A673 (cell line): ENCODE measurements at regions not wholly inside any gene's neighbourhood (a gene's known extent, or its start where the extent isn't known, plus 50 kb on each side); places are given as distances from the start of the nearest gene placed in this dataset.

ENCODE experiments used
- BruUV-seq: library from RNA; stranded (reverse); fragments of 400-500 nt; replicated peaks from 2 replicates; lab custom pipeline; 2021; lab: Mats Ljungman, UMichigan
- CTCF ChIA-PET: fragments of 300-600 bp; sonication (Branson Sonifier 250); formaldehyde crosslinking; loops from one replicate; lab custom pipeline; 2022; ENCODE audit warnings: antibody characterized with exemption; lab: Charles Lee
- POLR2A ChIA-PET: fragments of 300-600 bp; sonication (Branson Sonifier 250); formaldehyde crosslinking; loops from one replicate; lab custom pipeline; 2022; ENCODE audit warnings: antibody characterized with exemption; ENCODE audit not compliant: low non-redundant PET; lab: Charles Lee
- DNase-seq: peaks from one replicate; pipeline ENCODE4 v3.0.0-alpha.2; 2015; ENCODE audit warnings: low spot score
- H3K27ac ChIP-seq: fragments of 200-600 bp; sonication (generic); 2 replicates; pipeline ENCODE4 v1.5.1; 2016; ENCODE audit warnings: mixed run types, low read depth, mild to moderate bottlenecking, mixed read lengths, antibody characterized with exemption, low read length; ENCODE audit not compliant: poor library complexity, severe bottlenecking
- H3K27me3 ChIP-seq: fragments of 200-600 bp; sonication (generic); replicated peaks from 2 replicates; pipeline ENCODE4 v1.6.1; 2017; ENCODE audit warnings: mixed run types, low read depth, mild to moderate bottlenecking, mixed read lengths, antibody characterized with exemption, low read length; ENCODE audit not compliant: insufficient read depth, poor library complexity
- H3K36me3 ChIP-seq: fragments of 200-600 bp; sonication (generic); 2 replicates; pipeline ENCODE4 v1.6.1; 2016; ENCODE audit warnings: mixed run types, mild to moderate bottlenecking, mixed read lengths, antibody characterized with exemption, low read length; ENCODE audit not compliant: insufficient read depth, poor library complexity, severe bottlenecking
- H3K4me1 ChIP-seq: fragments of 200-600 bp; sonication (generic); 2 replicates; pipeline ENCODE4 v1.6.1; 2017; ENCODE audit warnings: mixed run types, mild to moderate bottlenecking, mixed read lengths, antibody characterized with exemption, low read length; ENCODE audit not compliant: insufficient read depth, poor library complexity, severe bottlenecking
- H3K4me3 ChIP-seq: fragments of 200-600 bp; sonication (generic); 2 replicates; pipeline ENCODE4 v1.5.1; 2016; ENCODE audit warnings: low read depth, mixed run types, mild to moderate bottlenecking, mixed read lengths, low read length; ENCODE audit not compliant: poor library complexity, severe bottlenecking
- H3K9me3 ChIP-seq: fragments of 200-600 bp; sonication (generic); 2 replicates; pipeline ENCODE4 v1.6.1; 2016; ENCODE audit warnings: mixed run types, low read depth, mild to moderate bottlenecking, mixed read lengths, antibody characterized with exemption, low read length; ENCODE audit not compliant: poor library complexity, severe bottlenecking
- EZH2 ChIP-seq: fragments of 200-600 bp; sonication (generic); IDR thresholded peaks from 2 replicates; pipeline ENCODE4 v1.6.1; 2017; ENCODE audit warnings: borderline replicate concordance, low read depth, mild to moderate bottlenecking, mixed read lengths, antibody characterized with exemption, low read length; ENCODE audit not compliant: poor library complexity, severe bottlenecking
- intact Hi-C: fragments of 100-400 bp; cut with micrococcal nuclease; formaldehyde crosslinking; loops from one replicate; pipeline ENCODE4 v1.10.0; 2022; ENCODE audit not compliant: unreplicated experiment
- TF ChIP-seq, protein P1 (sequence below): fragments of 300-800, 200-600 bp; sonication (generic); conservative IDR thresholded peaks from 2 replicates; pipeline ENCODE4 v1.5.1; 2017; ENCODE audit warnings: low read depth, mild to moderate bottlenecking, antibody characterized with exemption, low read length, moderate library complexity, mixed read lengths

DNA sequence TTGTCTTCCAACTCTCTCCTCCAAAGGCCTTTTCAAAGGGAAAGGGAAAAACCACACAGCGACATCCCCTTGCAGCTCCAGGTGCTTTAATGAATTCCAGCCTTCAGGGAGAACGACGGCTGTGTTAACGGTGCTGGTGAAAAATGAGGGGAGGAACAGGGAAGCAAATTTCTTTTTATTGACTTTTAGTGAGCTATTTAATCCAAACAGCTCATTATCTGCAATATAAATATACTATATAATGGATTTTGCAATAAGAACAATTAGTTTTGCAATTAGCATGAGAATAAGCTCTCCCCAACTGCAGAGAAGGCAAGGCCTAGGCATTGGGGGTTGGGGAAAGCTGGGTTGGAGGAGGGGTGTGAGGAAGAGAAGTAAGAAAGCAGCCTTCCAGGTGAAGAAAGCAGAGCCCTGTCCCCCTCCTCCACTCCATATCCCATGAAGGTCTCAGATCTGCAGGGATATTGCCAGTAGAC, 159.0 kb upstream of the ZC3H12A start:
- Histone ChIP-seq H3K4me1 (no peaks in the 10 kb centered on the region), H3K27ac (no peak overlapping the region), H3K9me3 (no peaks in the 10 kb centered on the region), H3K36me3 (no peaks in the 10 kb centered on the region), H3K4me3 (no peak overlapping the region), H3K27me3 (peaks cover 63% of the 10 kb centered on the region)
- TF ChIP-seq, protein P1, sequence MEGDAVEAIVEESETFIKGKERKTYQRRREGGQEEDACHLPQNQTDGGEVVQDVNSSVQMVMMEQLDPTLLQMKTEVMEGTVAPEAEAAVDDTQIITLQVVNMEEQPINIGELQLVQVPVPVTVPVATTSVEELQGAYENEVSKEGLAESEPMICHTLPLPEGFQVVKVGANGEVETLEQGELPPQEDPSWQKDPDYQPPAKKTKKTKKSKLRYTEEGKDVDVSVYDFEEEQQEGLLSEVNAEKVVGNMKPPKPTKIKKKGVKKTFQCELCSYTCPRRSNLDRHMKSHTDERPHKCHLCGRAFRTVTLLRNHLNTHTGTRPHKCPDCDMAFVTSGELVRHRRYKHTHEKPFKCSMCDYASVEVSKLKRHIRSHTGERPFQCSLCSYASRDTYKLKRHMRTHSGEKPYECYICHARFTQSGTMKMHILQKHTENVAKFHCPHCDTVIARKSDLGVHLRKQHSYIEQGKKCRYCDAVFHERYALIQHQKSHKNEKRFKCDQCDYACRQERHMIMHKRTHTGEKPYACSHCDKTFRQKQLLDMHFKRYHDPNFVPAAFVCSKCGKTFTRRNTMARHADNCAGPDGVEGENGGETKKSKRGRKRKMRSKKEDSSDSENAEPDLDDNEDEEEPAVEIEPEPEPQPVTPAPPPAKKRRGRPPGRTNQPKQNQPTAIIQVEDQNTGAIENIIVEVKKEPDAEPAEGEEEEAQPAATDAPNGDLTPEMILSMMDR = no peak
- no peak for TF ChIP-seq EZH2
- DNase-seq = no peak
- CTCF ChIA-PET = interaction anchor here (0.6 to 0.7 kb wide), 2 partner anchors 157 to 611 kb away, joined by 3 to 4 read pairs; no protein-coding TSS in a partner anchor
- BruUV-seq = no TSS peak
- intact Hi-C loops = no loop called here
- POLR2A ChIA-PET = no interaction called here

DNA sequence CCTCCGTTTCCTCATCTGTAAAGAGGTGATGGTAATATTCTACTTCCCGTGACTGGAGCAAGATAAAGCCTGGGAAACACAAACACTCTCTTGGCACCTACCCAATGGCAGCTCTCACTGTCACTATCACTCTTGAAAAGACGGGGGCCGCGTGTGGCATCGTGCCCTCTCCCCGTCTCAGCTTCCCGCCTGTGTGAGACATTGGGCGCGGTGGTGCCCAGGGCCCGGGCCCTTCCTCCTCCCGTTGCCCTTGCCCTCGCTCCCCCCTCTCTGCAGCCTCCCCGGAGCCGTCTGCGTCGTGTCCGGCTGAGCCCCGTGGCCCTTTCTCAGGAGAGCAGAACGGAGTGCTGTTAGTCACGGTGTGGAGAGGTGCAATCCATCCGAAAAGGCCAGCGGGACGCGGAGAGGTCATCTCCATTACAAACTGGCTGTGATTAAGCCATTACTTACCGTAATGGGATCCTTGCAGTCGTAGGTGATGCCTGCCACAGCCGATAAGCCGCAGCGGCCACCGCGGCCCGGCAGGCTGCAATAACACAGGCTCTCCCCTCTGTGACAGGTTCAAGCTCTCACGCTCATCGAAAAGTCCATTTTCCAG, 156.4 kb upstream of the ZC3H12A start:
- CTCF ChIA-PET = no interaction called here
- intact Hi-C loops = no loop called here

DNA sequence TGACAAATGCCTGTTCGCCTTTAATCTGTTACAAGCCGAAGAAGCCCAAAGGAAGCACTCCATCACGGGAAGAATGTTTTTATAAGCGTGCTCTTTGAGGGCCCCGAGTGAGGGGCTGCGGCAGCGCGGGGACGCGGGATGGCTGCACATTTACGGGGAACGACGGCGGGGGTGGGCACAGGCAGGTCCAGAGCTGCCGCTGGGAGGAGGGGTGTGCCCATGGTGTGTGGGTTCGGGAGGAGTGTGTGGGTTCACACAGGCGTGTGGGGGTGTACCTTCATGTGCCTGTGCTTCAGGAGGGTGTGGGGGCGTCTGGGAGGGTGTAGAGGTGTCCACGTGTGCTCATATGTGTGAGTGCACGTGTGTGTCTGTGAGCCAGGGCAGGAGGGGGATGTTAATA, 155.9 kb upstream of the ZC3H12A start:
- intact Hi-C loops = no loop called here
- Histone ChIP-seq H3K4me3 (no peak overlapping the region), H3K9me3 (no peaks in the 10 kb centered on the region), H3K27me3 (peaks cover 58% of the 10 kb centered on the region), H3K27ac (no peak overlapping the region), H3K4me1 (no peaks in the 10 kb centered on the region), H3K36me3 (no peaks in the 10 kb centered on the region)
- CTCF ChIA-PET = no interaction called here
- POLR2A ChIA-PET = no interaction called here
- no TSS peak for BruUV-seq
- DNase-seq = no peak
- no peak for TF ChIP-seq EZH2
- TF ChIP-seq, protein P1 = no peak

More for the DNA sequence above, 156.4 kb upstream of the ZC3H12A start:
- no peaks in the 10 kb centered on the region for H3K4me1 ChIP-seq
- BruUV-seq = no TSS peak
- DNase-seq = no peak
- H3K27ac ChIP-seq = no peak overlapping the region
- H3K4me3 ChIP-seq = no peak overlapping the region
- no peak for TF ChIP-seq EZH2
- TF ChIP-seq, protein P1 = no peak
- no peaks in the 10 kb centered on the region for H3K9me3 ChIP-seq
- POLR2A ChIA-PET = no interaction called here
- peaks cover 62% of the 10 kb centered on the region for H3K27me3 ChIP-seq
- no peaks in the 10 kb centered on the region for H3K36me3 ChIP-seq
